Activated CD4-positive, alpha-beta T cell treated with anti-CD3 and anti-CD28 coated beads, Interleukin-2, amount 50 U/mL, for 1 hour (primary cell): ENCODE measurements at regions not wholly inside any gene's neighbourhood (a gene's known extent, or its start where the extent isn't known, plus 50 kb on each side); places are given as distances from the start of the nearest gene placed in this dataset.

Source experiments
- DNase-seq: peaks from one replicate; pipeline ENCODE4 v3.0.0-alpha.2; 2020

GRCh38 chr20:56805313-56805712, 176.2 kb downstream of the TFAP2C start:
- no peak for DNase-seq

- no peak for DNase-seq
Measured at GRCh38 chr20:56805966-56806365, 176.9 kb downstream of the TFAP2C start.

- DNase-seq: no peak
Measured at GRCh38 chr20:56806952-56807517, 177.9 kb downstream of the TFAP2C start.

GRCh38 chr20:56808117-56808725, 179.1 kb downstream of the TFAP2C start:
- DNase-seq: no peak

GRCh38 chr20:56808732-56809131, 179.6 kb downstream of the TFAP2C start:
- no peak for DNase-seq

GRCh38 chr20:56809668-56810067, 180.6 kb downstream of the TFAP2C start:
- no peak for DNase-seq

- DNase-seq: no peak
Measured at GRCh38 chr20:56810141-56810540, 181.0 kb downstream of the TFAP2C start.

- no peak for DNase-seq
Measured at GRCh38 chr20:56815796-56816195, 186.7 kb downstream of the TFAP2C start.

GRCh38 chr20:56816349-56816748, 187.2 kb downstream of the TFAP2C start:
- no peak for DNase-seq

GRCh38 chr20:56817780-56818675, 188.9 kb downstream of the TFAP2C start:
- no peak for DNase-seq

- no peak for DNase-seq
Measured at GRCh38 chr20:56820984-56821383, 191.9 kb downstream of the TFAP2C start.

- DNase-seq: no peak
Measured at GRCh38 chr20:56826306-56826704, 197.2 kb downstream of the TFAP2C start.

GRCh38 chr20:56826705-56827665, 197.9 kb downstream of the TFAP2C start:
- no peak for DNase-seq

GRCh38 chr20:56827763-56828162, 198.7 kb downstream of the TFAP2C start:
- DNase-seq: no peak

GRCh38 chr20:56828402-56828801, 199.3 kb downstream of the TFAP2C start:
- no peak for DNase-seq

GRCh38 chr20:56829788-56830385, 200.8 kb downstream of the TFAP2C start:
- no peak for DNase-seq

GRCh38 chr20:56831795-56832194, 202.7 kb downstream of the TFAP2C start:
- DNase-seq: no peak

GRCh38 chr20:56833427-56833826, 204.3 kb downstream of the TFAP2C start:
- no peak for DNase-seq

GRCh38 chr20:56835829-56836550, 206.9 kb downstream of the TFAP2C start:
- DNase-seq: no peak

GRCh38 chr20:56839222-56839621, 210.1 kb downstream of the TFAP2C start:
- no peak for DNase-seq

GRCh38 chr20:56839786-56840185, 210.7 kb downstream of the TFAP2C start:
- no peak for DNase-seq
